H1 (cell line): ENCODE measurements at regions not wholly inside any gene's neighbourhood (a gene's known extent, or its start where the extent isn't known, plus 50 kb on each side); places are given as distances from the start of the nearest gene placed in this dataset.

ENCODE experiments used
- CHD2 ChIP-seq: IDR thresholded peaks from 2 replicates; pipeline ENCODE4 v1.6.1; 2012; ENCODE audit warnings: low read length, improper control_type of control experiment
- EZH2 ChIP-seq: fragments of 200-600 bp; sonication (generic); IDR thresholded peaks from 2 replicates; pipeline ENCODE4 v1.7.1; 2012; ENCODE audit warnings: low read depth, mild to moderate bottlenecking, moderate library complexity, low read length, inconsistent platforms; ENCODE audit not compliant: severe bottlenecking
- POLR2AphosphoS5 ChIP-seq: IDR thresholded peaks from 2 replicates; pipeline ENCODE4 v1.6.1; 2011; ENCODE audit warnings: low read depth, low read length
- RAD21 ChIP-seq, 2 experiments: IDR thresholded peaks in 1 of 2; conservative IDR thresholded peaks in 1 of 2; 2 replicates each; pipeline ENCODE4 v1.6.1; 2011; ENCODE audit warnings: low read depth in 2 of 2, low read length in 2 of 2, improper control_type of control experiment in 1 of 2, inconsistent platforms in 1 of 2, mild to moderate bottlenecking in 1 of 2, moderate library complexity in 1 of 2
- RXRA ChIP-seq: IDR thresholded peaks from 2 replicates; pipeline ENCODE4 v1.6.1; 2011; ENCODE audit warnings: low read depth, mild to moderate bottlenecking, low read length, moderate library complexity; ENCODE audit not compliant: insufficient read depth
- YY1 ChIP-seq: IDR thresholded peaks from 2 replicates; pipeline ENCODE4 v1.6.1; 2011; ENCODE audit warnings: low read depth, mild to moderate bottlenecking, low read length
- TF ChIP-seq, protein P1 (sequence below), 3 experiments: IDR thresholded peaks; 1 replicate in 2 of 3; 2 replicates in 1 of 3; pipeline versions ENCODE4 v1.5.1 to v1.6.1; 2011; ENCODE audit warnings: low read length in 3 of 3, mild to moderate bottlenecking in 3 of 3, inconsistent platforms in 2 of 3, low read depth in 1 of 3, moderate library complexity in 1 of 3; ENCODE audit not compliant: insufficient read depth in 1 of 3; ENCODE audit errors: control extremely low read depth in 1 of 3

DNA sequence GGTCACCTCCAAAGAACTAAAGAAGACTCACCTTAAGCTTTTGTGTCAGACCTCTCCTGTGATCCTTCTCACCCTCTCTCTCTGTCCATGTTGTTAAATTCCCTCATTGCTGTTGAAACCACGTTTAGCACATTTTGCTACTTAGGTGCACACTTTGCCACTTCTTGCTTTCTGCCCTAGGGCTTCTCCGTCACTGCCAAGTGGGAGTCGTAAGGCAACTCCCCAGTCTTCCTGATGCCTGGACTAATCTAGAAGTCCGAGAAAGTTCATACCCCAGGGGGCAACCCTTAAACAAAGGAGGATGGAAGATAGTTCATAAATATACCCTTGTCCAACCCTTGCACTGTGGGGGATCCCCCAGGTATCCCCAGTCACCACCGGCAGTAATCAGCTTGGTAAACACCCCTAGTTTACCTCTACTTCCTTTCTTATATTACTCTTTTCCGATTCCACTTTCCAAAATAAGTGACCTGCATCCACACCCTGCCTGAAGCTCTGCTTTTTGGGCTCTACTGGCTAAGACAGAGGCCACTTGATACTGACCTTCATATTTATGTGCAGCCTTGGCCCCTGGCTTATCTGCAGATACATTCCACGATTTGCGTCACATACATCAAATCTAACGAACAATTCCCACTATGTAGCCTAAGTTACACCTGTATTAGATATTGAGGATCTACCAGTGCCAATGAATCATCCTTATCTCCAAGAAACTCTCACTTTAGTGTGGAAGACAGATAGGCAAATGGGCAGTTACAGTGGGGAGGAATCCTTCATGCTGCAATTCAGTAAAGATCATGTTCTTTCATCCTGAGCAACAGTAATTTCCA is 776.2 kb downstream of the RNF144A start:
- no peak for TF ChIP-seq RAD21 (IDR thresholded peaks at IDR 0.05 in 1 of 2, conservative IDR thresholded peaks at IDR 0.05 in 1 of 2; ENCODE audit: low read depth in 2 of 2, low read length in 2 of 2)
- TF ChIP-seq, protein P1, sequence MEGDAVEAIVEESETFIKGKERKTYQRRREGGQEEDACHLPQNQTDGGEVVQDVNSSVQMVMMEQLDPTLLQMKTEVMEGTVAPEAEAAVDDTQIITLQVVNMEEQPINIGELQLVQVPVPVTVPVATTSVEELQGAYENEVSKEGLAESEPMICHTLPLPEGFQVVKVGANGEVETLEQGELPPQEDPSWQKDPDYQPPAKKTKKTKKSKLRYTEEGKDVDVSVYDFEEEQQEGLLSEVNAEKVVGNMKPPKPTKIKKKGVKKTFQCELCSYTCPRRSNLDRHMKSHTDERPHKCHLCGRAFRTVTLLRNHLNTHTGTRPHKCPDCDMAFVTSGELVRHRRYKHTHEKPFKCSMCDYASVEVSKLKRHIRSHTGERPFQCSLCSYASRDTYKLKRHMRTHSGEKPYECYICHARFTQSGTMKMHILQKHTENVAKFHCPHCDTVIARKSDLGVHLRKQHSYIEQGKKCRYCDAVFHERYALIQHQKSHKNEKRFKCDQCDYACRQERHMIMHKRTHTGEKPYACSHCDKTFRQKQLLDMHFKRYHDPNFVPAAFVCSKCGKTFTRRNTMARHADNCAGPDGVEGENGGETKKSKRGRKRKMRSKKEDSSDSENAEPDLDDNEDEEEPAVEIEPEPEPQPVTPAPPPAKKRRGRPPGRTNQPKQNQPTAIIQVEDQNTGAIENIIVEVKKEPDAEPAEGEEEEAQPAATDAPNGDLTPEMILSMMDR (IDR thresholded peaks at IDR 0.05; ENCODE audit: control extremely low read depth in 1 of 3, insufficient read depth in 1 of 3, low read depth in 1 of 3, low read length in 3 of 3), result no peak
- TF ChIP-seq EZH2, result no peak
- TF ChIP-seq RXRA, result no peak
- TF ChIP-seq CHD2, result no peak
- TF ChIP-seq POLR2AphosphoS5, result no peak
- TF ChIP-seq YY1, result no peak
